ENCODE measurements at regions not wholly inside any gene's neighbourhood (a gene's known extent, or its start where the extent isn't known, plus 50 kb on each side); places are given as distances from the start of the nearest gene placed in this dataset.

DNA sequence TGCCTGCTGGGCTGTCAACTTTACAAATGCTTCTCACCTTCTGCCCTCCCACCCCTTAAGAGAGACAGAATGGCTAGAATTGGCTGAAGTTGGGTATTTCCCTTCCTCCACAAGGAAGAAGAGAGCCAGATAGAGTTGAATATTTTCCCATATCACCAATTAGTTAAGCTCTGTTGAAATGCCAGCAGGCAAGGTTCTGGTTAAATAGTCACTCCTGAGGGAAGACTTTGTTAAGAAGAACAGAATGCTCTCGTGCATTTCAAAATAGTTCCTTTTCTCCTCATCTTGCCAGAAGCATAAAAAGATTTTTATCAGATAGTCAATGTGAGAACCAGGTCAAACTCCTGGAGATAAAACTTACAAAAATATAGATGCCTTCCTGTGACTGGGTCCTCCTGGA, 2857.0 kb upstream of the PCDH20 start:
- TF ChIP-seq POLR2AphosphoS5 (IDR thresholded peaks at IDR 0.05; ENCODE audit: borderline replicate concordance, low read depth, low read length) (no peak), EZH2 (IDR thresholded peaks at IDR 0.05) (no peak)
